Neural progenitor cell (in vitro differentiated cells): ENCODE measurements at regions not wholly inside any gene's neighbourhood (a gene's known extent, or its start where the extent isn't known, plus 50 kb on each side); places are given as distances from the start of the nearest gene placed in this dataset.

Experiments
- DNase-seq: peaks from one replicate; pipeline ENCODE4 v3.0.0-alpha.2; 2016; ENCODE audit warnings: low spot score
- H2AFZ ChIP-seq: fragments of 200-600 bp; sonication (generic); replicated peaks from 2 replicates; pipeline ENCODE4 v1.6.1; 2016; ENCODE audit warnings: antibody characterized with exemption
- H3F3A ChIP-seq: fragments of 200-600 bp; sonication (generic); 2 replicates; pipeline ENCODE4 v1.6.1; 2016; ENCODE audit warnings: antibody characterized with exemption, low read depth
- H3K27ac ChIP-seq: fragments of 200-600 bp; sonication (generic); 2 replicates; pipeline ENCODE4 v1.5.1; 2016; ENCODE audit warnings: mild to moderate bottlenecking
- H3K27me3 ChIP-seq: fragments of 200-600 bp; sonication (generic); 2 replicates; pipeline ENCODE4 v1.6.1; 2016; ENCODE audit warnings: mild to moderate bottlenecking, moderate library complexity
- H3K36me3 ChIP-seq: fragments of 200-600 bp; sonication (generic); 2 replicates; pipeline ENCODE4 v1.5.1; 2016
- H3K4me1 ChIP-seq: fragments of 200-600 bp; sonication (generic); 2 replicates; pipeline ENCODE4 v1.6.1; 2016; ENCODE audit warnings: mixed run types
- H3K4me2 ChIP-seq: fragments of 200-600 bp; sonication (generic); 2 replicates; pipeline ENCODE4 v1.6.1; 2016
- H3K4me3 ChIP-seq: fragments of 200-600 bp; sonication (generic); 2 replicates; pipeline ENCODE4 v1.5.1; 2016
- H3K79me2 ChIP-seq: fragments of 200-600 bp; sonication (generic); 2 replicates; pipeline ENCODE4 v1.6.1; 2016; ENCODE audit warnings: low read depth
- H3K9ac ChIP-seq: fragments of 200-600 bp; sonication (generic); 2 replicates; pipeline ENCODE4 v1.6.1; 2016
- H3K9me3 ChIP-seq: fragments of 200-600 bp; sonication (generic); 2 replicates; pipeline ENCODE4 v1.5.1; 2016; ENCODE audit warnings: low read depth
- H4K20me1 ChIP-seq: fragments of 200-600 bp; sonication (generic); 2 replicates; pipeline ENCODE4 v1.6.1; 2016; ENCODE audit warnings: low read depth
- H3K27ac Mint-ChIP-seq: 3 replicates; pipeline ENCODE4 v1.8.0; 2021; ENCODE audit warnings: mixed read lengths
- H3K27me3 Mint-ChIP-seq: 2 replicates; pipeline ENCODE4 v1.8.0; 2022; ENCODE audit warnings: low read depth, mild to moderate bottlenecking, inconsistent platforms, moderate library complexity, mixed read lengths; ENCODE audit not compliant: insufficient read depth
- H3K36me3 Mint-ChIP-seq: 3 replicates; pipeline ENCODE4 v1.8.0; 2021; ENCODE audit warnings: mixed read lengths
- H3K4me1 Mint-ChIP-seq: 3 replicates; pipeline ENCODE4 v1.8.0; 2021; ENCODE audit warnings: mixed read lengths
- H3K4me3 Mint-ChIP-seq: 3 replicates; pipeline ENCODE4 v1.8.0; 2021; ENCODE audit warnings: mild to moderate bottlenecking, moderate library complexity, mixed read lengths
- H3K9me3 Mint-ChIP-seq: 3 replicates; pipeline ENCODE4 v1.8.0; 2020; ENCODE audit warnings: mixed read lengths
- CTCF ChIP-seq: fragments of 200-600 bp; sonication (generic); IDR thresholded peaks from 2 replicates; pipeline ENCODE4 v1.5.1; 2017; ENCODE audit warnings: antibody characterized with exemption, mild to moderate bottlenecking
- EZH2 ChIP-seq: fragments of 200-600 bp; sonication (generic); IDR thresholded peaks from 2 replicates; pipeline ENCODE4 v1.6.1; 2017; ENCODE audit warnings: antibody characterized with exemption, mild to moderate bottlenecking, moderate library complexity

DNA sequence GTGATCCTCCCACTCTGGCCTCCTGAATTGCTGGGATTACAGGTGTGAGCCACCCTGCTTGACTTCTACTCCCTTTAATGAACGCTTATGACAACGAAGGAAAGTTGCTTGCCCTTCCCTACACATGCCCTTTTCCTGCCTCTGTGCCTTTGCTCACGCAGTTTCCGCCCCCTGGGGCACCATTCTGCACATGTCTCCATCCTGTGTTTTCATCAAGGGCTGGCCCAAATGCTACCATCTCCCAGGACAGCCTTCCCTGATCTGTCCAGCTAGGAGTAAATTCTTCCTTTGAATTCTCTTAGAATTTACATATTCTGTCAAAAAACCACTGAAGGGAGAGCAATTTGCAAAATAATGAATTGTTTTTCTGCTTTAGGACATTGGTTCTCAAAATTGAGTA lies 50.0 kb upstream of the KMT2C start:
- no peak for DNase-seq
- H3K27me3 ChIP-seq = no peaks in the 10 kb centered on the region
- no peaks in the 10 kb centered on the region for H3K79me2 ChIP-seq
- no peaks in the 10 kb centered on the region for H3K27me3 Mint-ChIP-seq
- TF ChIP-seq CTCF (no peak), EZH2 (no peak)
- H3K36me3 ChIP-seq = no peaks in the 10 kb centered on the region
- H3K4me1 ChIP-seq = no peaks in the 10 kb centered on the region
- H3F3A ChIP-seq = no peaks in the 10 kb centered on the region
- no peaks in the 10 kb centered on the region for H3K4me1 Mint-ChIP-seq
- no peaks in the 10 kb centered on the region for H3K36me3 Mint-ChIP-seq
- H3K27ac Mint-ChIP-seq = no peak overlapping the region
- no peaks in the 10 kb centered on the region for H4K20me1 ChIP-seq
- no peaks in the 10 kb centered on the region for H3K9me3 Mint-ChIP-seq
- H3K4me3 ChIP-seq = no peak overlapping the region
- H3K9me3 ChIP-seq = no peaks in the 10 kb centered on the region
- H2AFZ ChIP-seq = no peak overlapping the region
- H3K4me3 Mint-ChIP-seq = no peak overlapping the region
- H3K4me2 ChIP-seq = no peak overlapping the region
- H3K27ac ChIP-seq = no peak overlapping the region
- H3K9ac ChIP-seq = no peak overlapping the region
